ENCODE measurements at regions not wholly inside any gene's neighbourhood (a gene's known extent, or its start where the extent isn't known, plus 50 kb on each side); places are given as distances from the start of the nearest gene placed in this dataset.

GRCh38 chr14:96931751-96932150 is 134.6 kb downstream of the VRK1 start:
- no peak for DNase-seq

- DNase-seq: no peak
These were observed 137.6 kb downstream of the VRK1 start for GRCh38 chr14:96934638-96935330.

GRCh38 chr14:96938946-96939345 is 141.8 kb downstream of the VRK1 start:
- no peak for DNase-seq

- no peak for DNase-seq
These were observed 142.8 kb downstream of the VRK1 start for GRCh38 chr14:96940009-96940408.

- no peak for DNase-seq
These were observed 147.1 kb downstream of the VRK1 start for GRCh38 chr14:96944297-96944696.

- DNase-seq: no peak
These were observed 148.5 kb downstream of the VRK1 start for GRCh38 chr14:96945721-96946120.

- DNase-seq: no peak
These were observed 152.4 kb downstream of the VRK1 start for GRCh38 chr14:96949594-96949993.

- DNase-seq: no peak
These were observed 154.3 kb downstream of the VRK1 start for GRCh38 chr14:96951511-96951910.

- no peak for DNase-seq
These were observed 156.1 kb downstream of the VRK1 start for GRCh38 chr14:96953087-96953874.

- DNase-seq: no peak
These were observed 156.6 kb downstream of the VRK1 start for GRCh38 chr14:96953875-96954185.

GRCh38 chr14:96956464-96957239 is 159.5 kb downstream of the VRK1 start:
- no peak for DNase-seq

GRCh38 chr14:96958057-96958456 is 160.9 kb downstream of the VRK1 start:
- DNase-seq: no peak

GRCh38 chr14:96959992-96960391 is 162.8 kb downstream of the VRK1 start:
- DNase-seq: no peak

- DNase-seq: no peak
These were observed 163.5 kb downstream of the VRK1 start for GRCh38 chr14:96960598-96961116.

- DNase-seq: no peak
These were observed 164.7 kb downstream of the VRK1 start for GRCh38 chr14:96961895-96962294.

- no peak for DNase-seq
These were observed 165.2 kb downstream of the VRK1 start for GRCh38 chr14:96962337-96962736.

GRCh38 chr14:96964726-96965415 is 167.7 kb downstream of the VRK1 start:
- DNase-seq: no peak

- DNase-seq: no peak
These were observed 168.9 kb downstream of the VRK1 start for GRCh38 chr14:96965885-96966595.

GRCh38 chr14:96975116-96975515 is 177.9 kb downstream of the VRK1 start:
- no peak for DNase-seq

- no peak for DNase-seq
These were observed 181.5 kb downstream of the VRK1 start for GRCh38 chr14:96978525-96979272.

- no peak for DNase-seq
These were observed 182.5 kb downstream of the VRK1 start for GRCh38 chr14:96979611-96980074.

Data from stimulated activated naive CD4-positive, alpha-beta T cell treated with Interleukin-2 at 50 U/mL for 16 hours (primary cell).